WTC11 (cell line): ENCODE measurements at regions not wholly inside any gene's neighbourhood (a gene's known extent, or its start where the extent isn't known, plus 50 kb on each side); places are given as distances from the start of the nearest gene placed in this dataset.

Experiments
- ATAC-seq: fragments of 200-7000 bp; cut with Tn5 transposase; 2 replicates; pipeline ENCODE4 v1.10.0; 2021; ENCODE audit warnings: mild to moderate bottlenecking, moderate library complexity
- CTCF ChIA-PET: fragments of 300-600 bp; sonication (Branson Sonifier 250); formaldehyde crosslinking; loops from one replicate; lab custom pipeline; 2021; ENCODE audit warnings: antibody characterized with exemption; lab: Charles Lee
- POLR2A ChIA-PET: fragments of 350-600 bp; sonication (Branson Sonifier 250); formaldehyde crosslinking; loops from one replicate; lab custom pipeline; 2021; ENCODE audit warnings: antibody characterized with exemption; lab: Charles Lee
- DNase-seq: peaks from one replicate; pipeline ENCODE4 v3.0.0; 2021; ENCODE audit warnings: low spot score
- H3K27ac Mint-ChIP-seq: 2 replicates; pipeline ENCODE4 v1.8.0; 2021; ENCODE audit warnings: mixed read lengths
- H3K27me3 Mint-ChIP-seq: 2 replicates; pipeline ENCODE4 v1.8.0; 2021; ENCODE audit warnings: low read depth, mild to moderate bottlenecking, moderate library complexity, mixed read lengths
- H3K36me3 Mint-ChIP-seq: 2 replicates; pipeline ENCODE4 v1.8.0; 2021; ENCODE audit warnings: mixed read lengths
- H3K4me1 Mint-ChIP-seq: 2 replicates; pipeline ENCODE4 v1.8.0; 2022; ENCODE audit warnings: mixed read lengths
- H3K4me3 Mint-ChIP-seq: 2 replicates; pipeline ENCODE4 v1.8.0; 2021; ENCODE audit warnings: mild to moderate bottlenecking, moderate library complexity, mixed read lengths
- H3K9me3 Mint-ChIP-seq: 2 replicates; pipeline ENCODE4 v1.8.0; 2021; ENCODE audit warnings: mixed read lengths
- CREB1 ChIP-seq: sonication (generic); formaldehyde crosslinking; IDR thresholded peaks from 2 replicates; pipeline ENCODE4 v1.8.0; 2023; ENCODE audit warnings: mild to moderate bottlenecking, missing genetic modification reagents
- CREM ChIP-seq: sonication (generic); formaldehyde crosslinking; IDR thresholded peaks from 2 replicates; pipeline ENCODE4 v1.8.1; 2022; ENCODE audit warnings: mild to moderate bottlenecking, missing genetic modification reagents, moderate library complexity
- FOXJ3 ChIP-seq: sonication (generic); formaldehyde crosslinking; IDR thresholded peaks from 2 replicates; pipeline ENCODE4 v1.9.0; 2021; ENCODE audit warnings: missing genetic modification reagents, mild to moderate bottlenecking, borderline replicate concordance
- GRHL2 ChIP-seq: fragments of 250-450 bp; sonication (Bioruptor Pico); IDR thresholded peaks from 2 replicates; pipeline ENCODE4 v1.8.0; 2022; ENCODE audit warnings: mild to moderate bottlenecking, moderate library complexity; ENCODE audit not compliant: insufficient replicate concordance, severe bottlenecking
- GTF2I ChIP-seq: fragments of 250-450 bp; sonication (Bioruptor Pico); conservative IDR thresholded peaks from 2 replicates; pipeline ENCODE4 v1.4.0; 2021; ENCODE audit warnings: mild to moderate bottlenecking
- JUN ChIP-seq: sonication (generic); formaldehyde crosslinking; IDR thresholded peaks from 2 replicates; pipeline ENCODE4 v1.8.0; 2023; ENCODE audit warnings: mild to moderate bottlenecking, missing genetic modification reagents
- MYBL2 ChIP-seq: sonication (generic); formaldehyde crosslinking; IDR thresholded peaks from 2 replicates; pipeline ENCODE4 v1.8.1; 2023; ENCODE audit warnings: mild to moderate bottlenecking, moderate library complexity, missing genetic modification reagents
- PRRX2 ChIP-seq: fragments of 250-450 bp; sonication (Bioruptor Pico); IDR thresholded peaks from 2 replicates; pipeline ENCODE4 v1.8.0; 2021; ENCODE audit warnings: mild to moderate bottlenecking
- SP1 ChIP-seq: sonication (generic); formaldehyde crosslinking; conservative IDR thresholded peaks from 2 replicates; pipeline ENCODE4 v1.8.1; 2022; ENCODE audit warnings: missing genetic modification reagents
- TCF7 ChIP-seq: sonication (generic); formaldehyde crosslinking; IDR thresholded peaks from 2 replicates; pipeline ENCODE4 v1.8.0; 2022; ENCODE audit warnings: mild to moderate bottlenecking, low read depth, missing genetic modification reagents, moderate library complexity
- ZNF121 ChIP-seq: sonication (generic); formaldehyde crosslinking; IDR thresholded peaks from 2 replicates; pipeline ENCODE4 v1.8.0; 2023; ENCODE audit warnings: missing genetic modification reagents
- ZNF138 ChIP-seq: sonication (generic); formaldehyde crosslinking; conservative IDR thresholded peaks from 2 replicates; pipeline ENCODE4 v1.8.1; 2022; ENCODE audit warnings: mild to moderate bottlenecking, moderate library complexity, missing genetic modification reagents
- ZNF263 ChIP-seq: sonication (generic); formaldehyde crosslinking; IDR thresholded peaks from 2 replicates; pipeline ENCODE4 v1.8.1; 2022; ENCODE audit warnings: low read depth, mild to moderate bottlenecking, moderate library complexity, missing genetic modification reagents
- ZNF416 ChIP-seq: fragments of 250-450 bp; sonication (Bioruptor Pico); IDR thresholded peaks from 2 replicates; pipeline ENCODE4 v1.9.0; 2021; ENCODE audit warnings: mild to moderate bottlenecking, inconsistent platforms
- TF ChIP-seq, protein P1 (sequence below): sonication (generic); formaldehyde crosslinking; IDR thresholded peaks from 2 replicates; pipeline ENCODE4 v1.8.1; 2023; ENCODE audit warnings: mild to moderate bottlenecking, missing genetic modification reagents
- TF ChIP-seq, protein P2 (sequence below): sonication (generic); formaldehyde crosslinking; IDR thresholded peaks from 2 replicates; pipeline ENCODE4 v1.8.1; 2022; ENCODE audit warnings: low read depth, mild to moderate bottlenecking, moderate library complexity, missing genetic modification reagents, borderline replicate concordance
- TF ChIP-seq, protein P3 (sequence below): sonication (generic); formaldehyde crosslinking; IDR thresholded peaks from 2 replicates; pipeline ENCODE4 v1.8.0; 2022; ENCODE audit warnings: mild to moderate bottlenecking, missing genetic modification reagents
- TF ChIP-seq, protein P4 (sequence below): sonication (generic); formaldehyde crosslinking; conservative IDR thresholded peaks from 2 replicates; pipeline ENCODE4 v1.8.1; 2022; ENCODE audit warnings: mild to moderate bottlenecking, missing genetic modification reagents
- TF ChIP-seq, protein P5 (sequence below): fragments of 200-600 bp; IDR thresholded peaks from 2 replicates; pipeline ENCODE4 v1.8.0; 2022; ENCODE audit warnings: antibody characterized with exemption

DNA sequence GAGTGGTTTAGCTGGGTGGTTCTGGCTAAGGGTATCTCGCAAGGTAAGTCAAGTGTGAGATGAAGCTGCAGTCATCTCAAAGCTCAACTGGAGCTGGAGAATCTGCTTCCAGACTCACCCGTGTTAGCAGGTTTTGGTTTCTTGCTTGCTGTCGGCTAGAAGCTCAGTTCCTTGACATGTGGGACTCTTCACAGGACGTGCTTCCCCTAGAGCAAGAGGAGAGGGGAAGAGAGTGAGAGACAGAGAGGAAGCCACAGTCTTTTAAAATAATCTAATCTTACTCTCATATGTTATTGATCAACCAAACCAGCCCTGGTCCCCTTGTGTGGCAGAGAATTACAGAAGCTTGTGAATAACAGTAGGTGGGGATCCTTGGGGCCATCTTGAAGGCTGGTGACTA lies 199.5 kb downstream of the REEP3 start:
- DNase-seq (no peak), ATAC-seq (no peak)
- H3K27ac Mint-ChIP-seq, result no peak overlapping the region; the same call in 1 of the 2 replicates
- H3K9me3 Mint-ChIP-seq, result 0 out of 2 replicates have a peak, but pooled peaks cover 3% of the 10 kb centered on the region
- TF ChIP-seq MYBL2 (no peak), ZNF121 (no peak), FOXJ3 (CRISPR knock-in tag) (no peak), CREB1 (CRISPR knock-in tag) (no peak), ZNF416 (CRISPR knock-in tag) (no peak), ZNF263 (CRISPR knock-in tag) (no peak), ZNF138 (no peak)
- TF ChIP-seq, protein P1, sequence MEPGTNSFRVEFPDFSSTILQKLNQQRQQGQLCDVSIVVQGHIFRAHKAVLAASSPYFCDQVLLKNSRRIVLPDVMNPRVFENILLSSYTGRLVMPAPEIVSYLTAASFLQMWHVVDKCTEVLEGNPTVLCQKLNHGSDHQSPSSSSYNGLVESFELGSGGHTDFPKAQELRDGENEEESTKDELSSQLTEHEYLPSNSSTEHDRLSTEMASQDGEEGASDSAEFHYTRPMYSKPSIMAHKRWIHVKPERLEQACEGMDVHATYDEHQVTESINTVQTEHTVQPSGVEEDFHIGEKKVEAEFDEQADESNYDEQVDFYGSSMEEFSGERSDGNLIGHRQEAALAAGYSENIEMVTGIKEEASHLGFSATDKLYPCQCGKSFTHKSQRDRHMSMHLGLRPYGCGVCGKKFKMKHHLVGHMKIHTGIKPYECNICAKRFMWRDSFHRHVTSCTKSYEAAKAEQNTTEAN (CRISPR knock-in tag), result no peak
- TF ChIP-seq, protein P2, sequence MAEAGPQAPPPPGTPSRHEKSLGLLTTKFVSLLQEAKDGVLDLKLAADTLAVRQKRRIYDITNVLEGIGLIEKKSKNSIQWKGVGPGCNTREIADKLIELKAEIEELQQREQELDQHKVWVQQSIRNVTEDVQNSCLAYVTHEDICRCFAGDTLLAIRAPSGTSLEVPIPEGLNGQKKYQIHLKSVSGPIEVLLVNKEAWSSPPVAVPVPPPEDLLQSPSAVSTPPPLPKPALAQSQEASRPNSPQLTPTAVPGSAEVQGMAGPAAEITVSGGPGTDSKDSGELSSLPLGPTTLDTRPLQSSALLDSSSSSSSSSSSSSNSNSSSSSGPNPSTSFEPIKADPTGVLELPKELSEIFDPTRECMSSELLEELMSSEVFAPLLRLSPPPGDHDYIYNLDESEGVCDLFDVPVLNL, result no peak
- TF ChIP-seq, protein P3, sequence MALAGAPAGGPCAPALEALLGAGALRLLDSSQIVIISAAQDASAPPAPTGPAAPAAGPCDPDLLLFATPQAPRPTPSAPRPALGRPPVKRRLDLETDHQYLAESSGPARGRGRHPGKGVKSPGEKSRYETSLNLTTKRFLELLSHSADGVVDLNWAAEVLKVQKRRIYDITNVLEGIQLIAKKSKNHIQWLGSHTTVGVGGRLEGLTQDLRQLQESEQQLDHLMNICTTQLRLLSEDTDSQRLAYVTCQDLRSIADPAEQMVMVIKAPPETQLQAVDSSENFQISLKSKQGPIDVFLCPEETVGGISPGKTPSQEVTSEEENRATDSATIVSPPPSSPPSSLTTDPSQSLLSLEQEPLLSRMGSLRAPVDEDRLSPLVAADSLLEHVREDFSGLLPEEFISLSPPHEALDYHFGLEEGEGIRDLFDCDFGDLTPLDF (CRISPR knock-in tag), result no peak
- no peaks in the 10 kb centered on the region; the same call in 1 of the 2 replicates for H3K27me3 Mint-ChIP-seq
- POLR2A ChIA-PET, result interaction anchor here (0.8 to 1.8 kb wide), 3 partner anchors 87 to 91 kb away, joined by 5 to 10 read pairs (median 5); no protein-coding TSS in a partner anchor
- CTCF ChIA-PET, result interaction anchor here (0.5 to 3.2 kb wide), 88 partner anchors 8 to 904 kb away, joined by 3 to 79 read pairs (median 4); partner anchors contain the start of genes EGR2 and REEP3
- no peak overlapping the region for H3K4me3 Mint-ChIP-seq
- H3K36me3 Mint-ChIP-seq, result no peaks in the 10 kb centered on the region
- H3K4me1 Mint-ChIP-seq, result peaks cover 48% of the 10 kb centered on the region

DNA sequence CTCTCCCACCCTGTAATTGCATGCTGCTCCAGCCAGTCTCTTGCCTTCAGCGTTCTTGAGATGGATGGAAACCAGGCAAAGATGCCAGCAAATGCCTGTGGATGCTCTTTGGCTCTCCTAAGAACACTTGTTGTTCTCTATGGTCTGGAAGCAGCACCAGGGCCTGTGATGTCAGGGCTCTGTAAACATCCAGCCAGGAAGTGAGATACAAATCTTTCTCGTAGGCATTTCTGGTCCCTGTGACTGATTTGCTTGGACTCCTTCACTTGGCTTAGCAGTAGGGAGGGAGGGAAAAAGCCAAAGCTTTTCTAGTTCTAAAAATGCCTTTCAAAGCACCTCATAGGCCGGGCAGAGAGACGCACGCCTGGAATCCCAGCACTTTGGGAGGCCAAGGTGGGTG lies 201.3 kb downstream of the REEP3 start:
- ChIA-PET CTCF (interaction anchor here (1.2 to 3.2 kb wide), 3 partner anchors 94 to 564 kb away, joined by 3 to 79 read pairs (median 15); no protein-coding TSS in a partner anchor), POLR2A (no interaction called here)
- 0 out of 2 replicates have a peak, but pooled peaks cover 3% of the 10 kb centered on the region for H3K9me3 Mint-ChIP-seq
- peaks cover 32% of the 10 kb centered on the region for H3K4me1 Mint-ChIP-seq
- no peak overlapping the region for H3K4me3 Mint-ChIP-seq
- no peak overlapping the region; the same call in 1 of the 2 replicates for H3K27ac Mint-ChIP-seq
- TF ChIP-seq ZNF263 (CRISPR knock-in tag) (no peak), GTF2I (no peak), PRRX2 (CRISPR knock-in tag) (no peak), JUN (CRISPR knock-in tag) (no peak), SP1 (no peak), TCF7 (CRISPR knock-in tag) (no peak), CREM (CRISPR knock-in tag) (no peak)
- TF ChIP-seq, protein P4, sequence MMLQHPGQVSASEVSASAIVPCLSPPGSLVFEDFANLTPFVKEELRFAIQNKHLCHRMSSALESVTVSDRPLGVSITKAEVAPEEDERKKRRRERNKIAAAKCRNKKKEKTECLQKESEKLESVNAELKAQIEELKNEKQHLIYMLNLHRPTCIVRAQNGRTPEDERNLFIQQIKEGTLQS, result no peak
- TF ChIP-seq, protein P5, sequence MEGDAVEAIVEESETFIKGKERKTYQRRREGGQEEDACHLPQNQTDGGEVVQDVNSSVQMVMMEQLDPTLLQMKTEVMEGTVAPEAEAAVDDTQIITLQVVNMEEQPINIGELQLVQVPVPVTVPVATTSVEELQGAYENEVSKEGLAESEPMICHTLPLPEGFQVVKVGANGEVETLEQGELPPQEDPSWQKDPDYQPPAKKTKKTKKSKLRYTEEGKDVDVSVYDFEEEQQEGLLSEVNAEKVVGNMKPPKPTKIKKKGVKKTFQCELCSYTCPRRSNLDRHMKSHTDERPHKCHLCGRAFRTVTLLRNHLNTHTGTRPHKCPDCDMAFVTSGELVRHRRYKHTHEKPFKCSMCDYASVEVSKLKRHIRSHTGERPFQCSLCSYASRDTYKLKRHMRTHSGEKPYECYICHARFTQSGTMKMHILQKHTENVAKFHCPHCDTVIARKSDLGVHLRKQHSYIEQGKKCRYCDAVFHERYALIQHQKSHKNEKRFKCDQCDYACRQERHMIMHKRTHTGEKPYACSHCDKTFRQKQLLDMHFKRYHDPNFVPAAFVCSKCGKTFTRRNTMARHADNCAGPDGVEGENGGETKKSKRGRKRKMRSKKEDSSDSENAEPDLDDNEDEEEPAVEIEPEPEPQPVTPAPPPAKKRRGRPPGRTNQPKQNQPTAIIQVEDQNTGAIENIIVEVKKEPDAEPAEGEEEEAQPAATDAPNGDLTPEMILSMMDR, result no peak
- no peak for DNase-seq
- no peaks in the 10 kb centered on the region; the same call in 1 of the 2 replicates for H3K27me3 Mint-ChIP-seq
- no peak for ATAC-seq
- no peaks in the 10 kb centered on the region for H3K36me3 Mint-ChIP-seq

DNA sequence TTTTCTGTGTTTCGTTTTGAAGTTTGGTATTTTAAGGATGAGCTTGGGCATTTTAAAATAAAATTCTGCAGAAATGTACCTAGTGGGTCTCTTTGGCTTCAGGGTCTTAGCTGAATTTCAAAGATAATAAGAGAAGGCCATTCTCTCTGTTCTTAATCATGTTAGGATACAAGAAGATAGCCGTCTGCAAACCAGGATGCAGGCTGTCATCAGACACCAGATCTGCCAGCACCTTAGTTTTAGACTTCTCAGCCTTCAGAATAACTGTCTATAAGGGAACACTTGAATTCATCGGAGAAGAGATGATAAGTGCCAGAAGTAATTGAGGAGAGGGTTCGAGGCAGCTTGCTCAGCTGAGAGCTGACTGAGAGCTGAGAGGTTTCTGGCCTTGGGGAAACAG lies 202.1 kb downstream of the REEP3 start:
- ChIA-PET POLR2A (no interaction called here), CTCF (interaction anchor here (0.6 to 1.2 kb wide), 4 partner anchors 85 to 557 kb away, joined by 3 to 4 read pairs (median 3); no protein-coding TSS in a partner anchor)
- DNase-seq (no peak), ATAC-seq (no peak)
- TF ChIP-seq GRHL2 (CRISPR knock-in tag), result no peak
- Mint-ChIP-seq H3K36me3 (no peaks in the 10 kb centered on the region), H3K4me1 (peaks cover 24% of the 10 kb centered on the region), H3K27ac (no peak overlapping the region), H3K9me3 (0 out of 2 replicates have a peak, but pooled peaks cover 3% of the 10 kb centered on the region), H3K4me3 (no peak overlapping the region), H3K27me3 (no peaks in the 10 kb centered on the region; the same call in 1 of the 2 replicates)
